ENCODE measurements at regions not wholly inside any gene's neighbourhood (a gene's known extent, or its start where the extent isn't known, plus 50 kb on each side); places are given as distances from the start of the nearest gene placed in this dataset.

DNA sequence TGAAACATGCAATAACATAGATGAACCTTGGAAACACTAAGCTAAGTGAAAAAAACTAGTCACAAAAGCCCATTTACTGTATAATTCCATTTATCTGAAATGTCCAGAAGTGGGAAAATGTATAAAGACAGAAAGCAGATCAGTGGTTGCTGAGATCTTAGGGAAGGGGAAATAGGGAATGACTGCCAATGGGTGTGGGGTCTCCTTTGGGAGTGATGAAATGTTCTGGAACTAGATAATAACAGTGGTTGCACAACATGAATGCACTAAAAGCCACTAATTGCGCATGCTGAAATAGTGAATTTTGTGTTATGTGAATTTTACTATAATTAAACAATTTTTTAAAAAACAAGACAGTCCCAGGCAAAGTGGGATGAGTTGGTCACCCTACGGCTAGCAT, 472.8 kb downstream of the CCDC171 start:
- Mint-ChIP-seq H3K27ac (no peak overlapping the region), H3K36me3 (ENCODE audit: low read depth) (no peaks in the 10 kb centered on the region), H3K9me3 (no peaks in the 10 kb centered on the region), H3K4me3 (no peak overlapping the region), H3K27me3 (ENCODE audit: low read depth) (peaks cover 3% of the 10 kb centered on the region), H3K4me1 (ENCODE audit: low read depth) (peaks cover 5% of the 10 kb centered on the region)
- no peak for DNase-seq (ENCODE audit: low spot score)

GRCh38 chr9:16026886-16027285, 474.0 kb downstream of the CCDC171 start:
- DNase-seq (ENCODE audit: low spot score): no peak
- H3K4me1 Mint-ChIP-seq (ENCODE audit: low read depth): peaks cover 8% of the 10 kb centered on the region
- no peaks in the 10 kb centered on the region for H3K36me3 Mint-ChIP-seq (ENCODE audit: low read depth)
- H3K27ac Mint-ChIP-seq: no peak overlapping the region
- peaks cover 3% of the 10 kb centered on the region for H3K27me3 Mint-ChIP-seq (ENCODE audit: low read depth)
- H3K4me3 Mint-ChIP-seq: no peak overlapping the region
- H3K9me3 Mint-ChIP-seq: no peaks in the 10 kb centered on the region

DNA sequence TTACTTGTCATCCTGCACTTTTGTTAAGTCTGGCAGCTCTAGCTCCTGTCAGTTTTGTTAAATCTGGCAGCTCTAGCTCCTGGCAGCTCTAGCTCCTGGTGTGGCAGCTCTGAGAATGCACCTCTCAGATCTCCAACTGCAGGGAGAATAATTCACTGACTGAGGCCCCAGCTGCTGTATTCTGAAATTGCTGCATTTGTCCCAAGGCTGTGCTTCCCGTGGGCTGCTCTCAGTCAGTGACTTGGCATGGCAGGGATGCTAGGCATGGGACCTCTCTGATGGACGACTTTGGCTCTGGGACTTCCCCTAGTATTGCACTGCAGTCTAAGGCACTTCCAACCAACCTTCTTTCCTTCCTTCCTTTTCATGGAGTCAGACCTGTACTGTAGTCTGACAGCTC, 475.7 kb downstream of the CCDC171 start:
- H3K36me3 Mint-ChIP-seq (ENCODE audit: low read depth): no peaks in the 10 kb centered on the region
- no peaks in the 10 kb centered on the region for H3K9me3 Mint-ChIP-seq
- no peak overlapping the region for H3K27ac Mint-ChIP-seq
- no peak overlapping the region for H3K4me3 Mint-ChIP-seq
- peaks cover 3% of the 10 kb centered on the region for H3K27me3 Mint-ChIP-seq (ENCODE audit: low read depth)
- DNase-seq (ENCODE audit: low spot score): no peak
- peaks cover 8% of the 10 kb centered on the region for H3K4me1 Mint-ChIP-seq (ENCODE audit: low read depth)

- no peaks in the 10 kb centered on the region for H3K9me3 Mint-ChIP-seq
- peaks cover 8% of the 10 kb centered on the region for H3K4me1 Mint-ChIP-seq (ENCODE audit: low read depth)
- H3K27me3 Mint-ChIP-seq (ENCODE audit: low read depth): peaks cover 4% of the 10 kb centered on the region
- DNase-seq (ENCODE audit: low spot score): no peak
- no peak overlapping the region for H3K4me3 Mint-ChIP-seq
- H3K27ac Mint-ChIP-seq: no peak overlapping the region
- H3K36me3 Mint-ChIP-seq (ENCODE audit: low read depth): no peaks in the 10 kb centered on the region
Observed at GRCh38 chr9:16029046-16029615, 476.3 kb downstream of the CCDC171 start.

GRCh38 chr9:16029796-16030363, 477.0 kb downstream of the CCDC171 start:
- Mint-ChIP-seq H3K36me3 (ENCODE audit: low read depth) (no peaks in the 10 kb centered on the region), H3K4me3 (no peak overlapping the region), H3K9me3 (no peaks in the 10 kb centered on the region), H3K27me3 (ENCODE audit: low read depth) (peaks cover 5% of the 10 kb centered on the region), H3K27ac (no peak overlapping the region), H3K4me1 (ENCODE audit: low read depth) (peaks cover 8% of the 10 kb centered on the region)
- no peak for DNase-seq (ENCODE audit: low spot score)

DNA sequence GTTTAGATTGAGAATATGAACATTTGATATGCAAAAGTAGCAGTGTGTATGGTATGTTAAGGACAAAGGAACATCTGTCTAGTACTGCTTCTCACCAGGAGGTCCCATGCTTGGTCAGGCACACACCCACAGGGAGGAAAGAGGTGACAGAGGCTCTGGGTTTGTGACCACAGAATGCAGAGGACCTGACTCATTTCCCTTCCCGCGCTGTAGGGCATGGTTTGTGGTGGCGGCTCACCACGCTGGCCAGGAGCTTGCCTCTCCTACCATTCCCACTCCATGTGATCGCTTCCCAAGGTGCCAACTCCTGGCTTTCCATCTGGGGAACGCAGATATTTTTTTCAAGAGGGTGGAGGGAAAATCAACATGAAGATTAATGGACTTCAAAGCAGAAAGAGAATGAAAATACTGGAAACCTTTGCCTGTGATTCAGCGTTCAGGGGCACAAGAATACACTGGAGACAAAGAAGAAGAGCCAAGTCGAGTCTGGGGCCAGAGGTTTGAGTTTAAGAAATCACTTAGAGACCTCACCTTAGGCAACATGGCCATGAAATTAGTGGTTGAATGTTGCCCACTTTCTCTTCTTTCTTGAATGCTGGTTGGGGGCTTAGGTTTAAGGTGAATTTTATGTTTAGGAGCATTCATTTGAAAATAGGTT, 477.8 kb downstream of the CCDC171 start:
- H3K4me1 Mint-ChIP-seq (ENCODE audit: low read depth): peaks cover 8% of the 10 kb centered on the region
- H3K27me3 Mint-ChIP-seq (ENCODE audit: low read depth): peaks cover 5% of the 10 kb centered on the region
- no peaks in the 10 kb centered on the region for H3K9me3 Mint-ChIP-seq
- H3K36me3 Mint-ChIP-seq (ENCODE audit: low read depth): no peaks in the 10 kb centered on the region
- H3K4me3 Mint-ChIP-seq: no peak overlapping the region
- peak; percentile 51 for DNase-seq (ENCODE audit: low spot score)
- no peak overlapping the region for H3K27ac Mint-ChIP-seq

DNA sequence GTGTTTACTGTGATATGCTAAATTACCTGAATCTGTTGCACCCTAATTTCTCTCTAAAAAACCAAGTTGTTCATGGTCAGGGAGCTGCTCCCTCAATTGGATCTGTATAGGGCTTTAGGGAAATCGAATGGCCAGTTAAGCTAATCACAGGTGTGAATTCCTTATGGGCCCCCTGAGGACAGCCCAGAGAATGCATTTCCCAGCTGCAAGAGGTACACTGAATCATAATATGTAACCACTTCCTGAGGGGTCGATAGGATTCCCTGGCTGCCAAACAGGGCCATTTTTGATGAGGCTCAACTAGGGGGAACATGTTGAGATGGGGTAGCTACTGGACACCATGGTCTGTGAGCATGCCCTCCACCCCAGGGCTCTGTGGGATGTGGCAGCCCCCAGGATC, 478.6 kb downstream of the CCDC171 start:
- Mint-ChIP-seq H3K36me3 (ENCODE audit: low read depth) (no peaks in the 10 kb centered on the region), H3K4me3 (no peak overlapping the region), H3K4me1 (ENCODE audit: low read depth) (peaks cover 8% of the 10 kb centered on the region), H3K9me3 (no peaks in the 10 kb centered on the region), H3K27ac (no peak overlapping the region), H3K27me3 (ENCODE audit: low read depth) (peaks cover 5% of the 10 kb centered on the region)
- DNase-seq (ENCODE audit: low spot score): no peak

GRCh38 chr9:16031971-16032370, 479.1 kb downstream of the CCDC171 start:
- no peaks in the 10 kb centered on the region for H3K9me3 Mint-ChIP-seq
- H3K27ac Mint-ChIP-seq: no peak overlapping the region
- peaks cover 8% of the 10 kb centered on the region for H3K4me1 Mint-ChIP-seq (ENCODE audit: low read depth)
- no peak for DNase-seq (ENCODE audit: low spot score)
- peaks cover 5% of the 10 kb centered on the region for H3K27me3 Mint-ChIP-seq (ENCODE audit: low read depth)
- no peak overlapping the region for H3K4me3 Mint-ChIP-seq
- H3K36me3 Mint-ChIP-seq (ENCODE audit: low read depth): no peaks in the 10 kb centered on the region

DNA sequence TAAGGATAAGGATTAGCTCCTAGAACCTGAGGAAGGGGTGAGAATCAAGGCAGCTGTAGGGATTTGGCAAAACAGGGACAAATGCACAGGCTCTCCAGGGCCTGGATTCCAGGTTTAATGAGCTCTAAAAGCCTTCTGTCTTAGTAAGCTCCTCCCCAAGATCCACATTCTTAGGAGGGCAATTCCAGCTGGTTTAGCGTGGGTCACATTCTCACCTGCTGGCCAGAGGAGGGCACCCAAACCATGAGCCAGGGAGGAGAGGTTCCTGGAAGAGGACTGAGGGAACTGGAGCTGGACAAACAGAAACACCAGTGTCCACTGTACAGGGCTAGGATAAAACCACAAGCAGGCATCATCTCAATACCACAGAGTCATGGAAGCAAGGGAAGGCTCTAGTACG, 480.0 kb downstream of the CCDC171 start:
- Mint-ChIP-seq H3K27me3 (ENCODE audit: low read depth) (peaks cover 5% of the 10 kb centered on the region), H3K4me3 (no peak overlapping the region), H3K9me3 (no peaks in the 10 kb centered on the region), H3K27ac (no peak overlapping the region), H3K4me1 (ENCODE audit: low read depth) (peaks cover 8% of the 10 kb centered on the region), H3K36me3 (ENCODE audit: low read depth) (no peaks in the 10 kb centered on the region)
- no peak for DNase-seq (ENCODE audit: low spot score)

DNA sequence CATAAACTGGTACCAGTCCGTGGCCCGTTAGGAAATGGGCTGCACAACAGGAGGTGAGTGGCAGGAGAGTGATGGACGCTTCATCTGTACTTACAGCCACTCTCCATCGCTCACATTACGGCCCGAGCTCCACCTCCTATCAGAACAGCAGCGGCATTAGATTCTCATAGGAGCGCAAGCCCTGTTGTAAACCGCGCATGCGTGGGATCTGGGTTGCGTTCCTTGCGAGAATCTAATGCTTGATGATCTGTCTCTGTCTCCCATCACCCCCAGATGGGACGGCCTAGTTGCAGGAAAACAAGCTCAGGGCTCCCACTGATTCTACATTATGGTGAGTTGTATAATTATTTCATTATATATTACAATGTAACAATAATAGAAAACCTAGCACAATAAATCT, 480.4 kb downstream of the CCDC171 start:
- Mint-ChIP-seq H3K4me3 (no peak overlapping the region), H3K36me3 (ENCODE audit: low read depth) (no peaks in the 10 kb centered on the region), H3K27me3 (ENCODE audit: low read depth) (peaks cover 2% of the 10 kb centered on the region), H3K4me1 (ENCODE audit: low read depth) (peaks cover 8% of the 10 kb centered on the region), H3K9me3 (no peaks in the 10 kb centered on the region), H3K27ac (no peak overlapping the region)
- no peak for DNase-seq (ENCODE audit: low spot score)

DNA sequence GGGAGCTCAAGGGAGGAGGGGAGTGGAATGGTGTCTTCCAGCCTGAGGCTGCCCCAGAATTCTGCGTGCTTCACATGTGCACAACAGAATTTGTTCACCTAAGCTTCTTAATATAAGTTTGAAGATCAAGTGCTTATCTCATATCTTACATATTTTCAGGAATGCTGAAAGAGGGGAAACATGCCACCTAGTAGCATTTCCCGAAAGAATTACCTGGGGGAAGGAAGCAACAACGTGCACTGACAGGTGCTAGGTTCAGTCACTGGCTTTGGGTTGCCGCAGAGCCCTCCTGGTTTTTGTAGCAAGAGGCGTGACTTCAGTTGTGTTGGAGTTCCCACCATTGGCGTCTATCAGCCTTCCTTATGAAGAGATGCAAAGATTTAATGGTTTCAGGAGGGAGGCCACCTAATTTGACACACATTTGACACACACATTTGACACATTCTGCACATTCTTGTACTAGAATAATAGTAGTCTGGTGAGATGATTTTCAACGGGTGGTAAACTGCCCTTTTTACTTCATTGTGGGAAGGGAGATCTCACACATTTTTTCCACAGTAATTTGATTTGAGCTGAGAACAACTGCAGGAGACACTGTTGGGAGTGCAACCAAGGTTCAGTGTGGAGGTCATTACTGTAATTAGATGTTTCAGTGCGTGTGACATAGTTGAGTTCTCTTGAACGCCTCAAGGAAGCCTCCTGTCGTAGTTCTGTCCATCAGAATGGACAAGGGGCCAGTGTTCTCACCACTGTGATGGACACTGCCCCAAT, 481.3 kb downstream of the CCDC171 start:
- Mint-ChIP-seq H3K27ac (no peak overlapping the region), H3K4me3 (no peak overlapping the region), H3K27me3 (ENCODE audit: low read depth) (peaks cover 2% of the 10 kb centered on the region), H3K9me3 (no peaks in the 10 kb centered on the region), H3K4me1 (ENCODE audit: low read depth) (peaks cover 8% of the 10 kb centered on the region), H3K36me3 (ENCODE audit: low read depth) (no peaks in the 10 kb centered on the region)
- DNase-seq (ENCODE audit: low spot score): no peak

DNA sequence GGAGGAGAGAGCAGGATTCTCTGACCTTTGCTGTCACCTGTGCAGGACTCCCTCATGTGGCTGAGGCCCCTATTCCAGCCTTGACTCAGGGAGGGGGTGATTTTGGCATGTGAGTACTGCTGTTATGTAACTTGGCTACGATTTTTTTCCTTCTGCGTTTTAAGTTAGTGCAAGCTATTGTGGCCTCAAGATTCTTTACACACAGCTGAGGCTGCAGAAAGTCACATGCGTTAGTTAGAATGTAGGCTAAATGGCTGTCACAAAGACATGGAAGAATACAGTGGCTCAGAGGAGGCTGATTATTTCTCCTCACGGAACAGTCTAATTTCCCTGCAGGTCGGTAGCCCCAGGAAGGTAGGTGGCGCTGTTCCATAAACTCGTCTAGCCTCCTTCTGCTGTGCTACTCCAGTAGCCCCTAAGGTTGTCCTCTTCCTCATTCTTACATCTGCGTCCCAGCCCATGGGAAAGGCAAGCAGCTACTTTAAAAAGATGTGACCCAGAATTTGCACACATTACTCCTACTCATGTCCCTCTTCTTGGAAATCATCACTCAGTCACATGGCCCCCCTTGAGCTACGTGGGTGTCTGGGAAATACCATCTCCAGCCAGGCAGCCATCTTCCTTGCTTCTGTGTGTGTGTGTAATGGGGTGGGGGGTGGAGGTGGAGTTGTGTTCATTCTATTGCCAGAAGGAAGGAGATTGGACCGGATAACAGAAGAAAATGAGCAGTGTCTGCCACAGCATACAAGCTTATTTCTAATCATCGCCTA, 486.6 kb downstream of the CCDC171 start:
- Mint-ChIP-seq H3K27ac (no peak overlapping the region), H3K9me3 (no peaks in the 10 kb centered on the region), H3K4me1 (ENCODE audit: low read depth) (no peaks in the 10 kb centered on the region), H3K27me3 (ENCODE audit: low read depth) (no peaks in the 10 kb centered on the region), H3K36me3 (ENCODE audit: low read depth) (no peaks in the 10 kb centered on the region), H3K4me3 (no peak overlapping the region)
- DNase-seq (ENCODE audit: low spot score): no peak

DNA sequence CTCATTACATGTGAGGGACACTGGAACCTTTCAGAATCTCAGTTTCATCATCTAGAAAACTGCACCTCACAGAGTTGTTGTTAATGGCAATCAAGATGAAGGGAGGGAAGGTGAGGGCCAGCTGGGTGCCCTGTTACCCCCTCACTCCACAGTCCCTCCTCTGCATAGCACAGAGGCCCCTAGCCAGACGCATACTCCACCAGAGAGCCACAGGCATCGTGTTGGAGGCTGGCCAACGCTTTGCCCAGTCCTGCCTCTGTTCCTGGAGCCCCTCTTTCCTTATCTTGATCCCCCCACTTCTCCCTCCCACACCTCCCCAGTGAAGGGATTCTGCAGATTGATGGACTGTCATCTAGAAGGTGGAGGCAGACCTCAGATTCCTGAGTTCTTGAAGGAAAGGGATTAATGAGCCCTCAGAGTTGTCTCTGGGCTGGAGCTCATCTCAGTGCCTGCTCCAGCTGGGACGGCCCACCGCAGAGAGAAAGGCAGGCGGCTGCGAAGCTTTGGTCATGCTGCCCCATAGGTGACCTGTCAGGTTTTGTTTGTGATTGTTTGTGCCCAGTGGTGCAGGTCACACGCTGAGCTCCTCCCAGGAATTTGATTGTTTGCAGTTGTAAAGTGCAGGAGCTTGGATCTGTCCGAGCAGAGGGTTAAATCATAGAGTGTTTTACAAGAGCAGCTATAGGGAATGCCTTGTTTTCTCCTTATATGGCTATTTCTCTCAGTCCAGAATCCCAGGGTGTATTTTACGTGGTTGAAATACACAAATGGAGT, 487.3 kb downstream of the CCDC171 start:
- Mint-ChIP-seq H3K27ac (no peak overlapping the region), H3K36me3 (ENCODE audit: low read depth) (no peaks in the 10 kb centered on the region), H3K9me3 (no peaks in the 10 kb centered on the region), H3K4me3 (no peak overlapping the region), H3K27me3 (ENCODE audit: low read depth) (no peaks in the 10 kb centered on the region), H3K4me1 (ENCODE audit: low read depth) (no peaks in the 10 kb centered on the region)
- DNase-seq (ENCODE audit: low spot score): no peak

All from T-helper 2 cell treated with Interferon-gamma antibody and Interleukin-4, amounts not matched to agents 5 μg/mL and 100 μg/mL, for 36 hours (primary cell).